ENCODE measurements at regions not wholly inside any gene's neighbourhood (a gene's known extent, or its start where the extent isn't known, plus 50 kb on each side); places are given as distances from the start of the nearest gene placed in this dataset.

DNA sequence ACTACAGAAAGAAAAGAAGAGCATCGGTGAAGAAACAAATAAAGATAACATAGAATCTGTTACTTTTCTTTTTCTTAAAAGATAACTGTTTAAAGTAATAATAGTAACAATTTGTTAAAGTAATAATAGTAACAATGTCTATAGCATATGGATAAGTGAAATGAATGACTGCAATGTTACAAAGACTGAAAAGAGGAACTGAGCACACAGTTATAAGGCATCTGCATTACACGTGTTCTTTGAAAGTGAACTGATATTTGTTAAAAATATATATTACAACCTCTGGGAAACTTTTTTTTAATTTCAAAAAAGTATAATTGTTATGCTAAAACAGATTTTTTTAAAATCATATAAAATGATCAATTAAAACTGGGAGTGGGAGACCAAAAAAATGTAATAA is 88.4 kb upstream of the FST start:
- intact Hi-C loops (cut with micrococcal nuclease): no loop called here
- BruUV-seq (replicated peaks): no TSS peak
- Histone ChIP-seq H3K27ac (ENCODE audit: low read length) (no peak overlapping the region), H3K79me2 (ENCODE audit: low read length) (no peaks in the 10 kb centered on the region), H2AFZ (ENCODE audit: low read length) (no peak overlapping the region), H3K4me1 (ENCODE audit: insufficient read depth, low read length) (no peaks in the 10 kb centered on the region), H3K27me3 (ENCODE audit: low read length) (no peaks in the 10 kb centered on the region), H3K4me3 (ENCODE audit: low read length) (no peak overlapping the region), H4K20me1 (ENCODE audit: low read length) (no peaks in the 10 kb centered on the region), H3K9me2 (replicated peaks; ENCODE audit: low read length) (no peaks in the 10 kb centered on the region), H3K36me3 (ENCODE audit: low read depth, low read length) (no peaks in the 10 kb centered on the region; the same call in 1 of the 2 replicates), H3K9me3 (ENCODE audit: low read length) (peaks cover 22% of the 10 kb centered on the region), H3K9ac (ENCODE audit: low read length) (no peak overlapping the region), H3K4me2 (ENCODE audit: low read length) (no peak overlapping the region), H3F3A (ENCODE audit: low read length, unreplicated experiment) (no peaks in the 10 kb centered on the region)
- ChIA-PET CTCF (no interaction called here), POLR2A (ENCODE audit: unreplicated experiment) (no interaction called here)
- DNase-seq (no peak), ATAC-seq (no peak)
- TF ChIP-seq, protein P1, sequence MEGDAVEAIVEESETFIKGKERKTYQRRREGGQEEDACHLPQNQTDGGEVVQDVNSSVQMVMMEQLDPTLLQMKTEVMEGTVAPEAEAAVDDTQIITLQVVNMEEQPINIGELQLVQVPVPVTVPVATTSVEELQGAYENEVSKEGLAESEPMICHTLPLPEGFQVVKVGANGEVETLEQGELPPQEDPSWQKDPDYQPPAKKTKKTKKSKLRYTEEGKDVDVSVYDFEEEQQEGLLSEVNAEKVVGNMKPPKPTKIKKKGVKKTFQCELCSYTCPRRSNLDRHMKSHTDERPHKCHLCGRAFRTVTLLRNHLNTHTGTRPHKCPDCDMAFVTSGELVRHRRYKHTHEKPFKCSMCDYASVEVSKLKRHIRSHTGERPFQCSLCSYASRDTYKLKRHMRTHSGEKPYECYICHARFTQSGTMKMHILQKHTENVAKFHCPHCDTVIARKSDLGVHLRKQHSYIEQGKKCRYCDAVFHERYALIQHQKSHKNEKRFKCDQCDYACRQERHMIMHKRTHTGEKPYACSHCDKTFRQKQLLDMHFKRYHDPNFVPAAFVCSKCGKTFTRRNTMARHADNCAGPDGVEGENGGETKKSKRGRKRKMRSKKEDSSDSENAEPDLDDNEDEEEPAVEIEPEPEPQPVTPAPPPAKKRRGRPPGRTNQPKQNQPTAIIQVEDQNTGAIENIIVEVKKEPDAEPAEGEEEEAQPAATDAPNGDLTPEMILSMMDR (conservative IDR thresholded peaks at IDR 0.05; ENCODE audit: low read depth, low read length): no peak
- TF ChIP-seq EZH2 (IDR thresholded peaks at IDR 0.05; ENCODE audit: low read length, unreplicated experiment) (no peak), EZH2phosphoT487 (IDR thresholded peaks at IDR 0.05; ENCODE audit: borderline replicate concordance, low read length) (no peak)

DNA sequence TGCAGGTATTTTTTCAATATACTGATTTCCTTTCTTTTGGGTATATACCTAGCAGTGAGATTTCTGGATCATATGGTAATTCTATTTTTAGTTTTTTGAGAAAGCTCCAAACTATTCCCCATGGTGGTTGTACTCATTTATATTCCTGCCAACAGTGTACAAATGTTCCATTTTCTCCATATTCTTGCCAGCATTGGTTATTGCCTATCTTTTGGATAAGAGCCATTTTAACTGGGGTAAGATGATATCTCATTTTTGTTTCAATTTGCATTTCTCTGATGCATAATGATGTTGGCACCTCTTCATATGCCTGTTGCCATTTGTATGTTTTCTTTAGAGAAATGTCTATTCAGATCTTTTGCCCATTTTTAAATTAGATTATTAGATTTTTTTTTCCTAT is 85.6 kb upstream of the FST start:
- Histone ChIP-seq H3K79me2 (ENCODE audit: low read length) (no peaks in the 10 kb centered on the region), H3K4me3 (ENCODE audit: low read length) (no peak overlapping the region), H3K36me3 (ENCODE audit: low read depth, low read length) (no peaks in the 10 kb centered on the region; the same call in 1 of the 2 replicates), H3K9me3 (ENCODE audit: low read length) (0 out of 2 replicates have a peak, but pooled peaks cover 5% of the 10 kb centered on the region), H3K9ac (ENCODE audit: low read length) (no peak overlapping the region), H3K4me1 (ENCODE audit: insufficient read depth, low read length) (peaks cover 15% of the 10 kb centered on the region), H3F3A (ENCODE audit: low read length, unreplicated experiment) (no peaks in the 10 kb centered on the region), H3K9me2 (replicated peaks; ENCODE audit: low read length) (no peaks in the 10 kb centered on the region), H2AFZ (ENCODE audit: low read length) (no peak overlapping the region), H4K20me1 (ENCODE audit: low read length) (no peaks in the 10 kb centered on the region), H3K27ac (ENCODE audit: low read length) (no peak overlapping the region), H3K27me3 (ENCODE audit: low read length) (no peaks in the 10 kb centered on the region), H3K4me2 (ENCODE audit: low read length) (no peak overlapping the region)
- POLR2A ChIA-PET (ENCODE audit: unreplicated experiment): no interaction called here
- intact Hi-C loops (cut with micrococcal nuclease): no loop called here
- CTCF ChIA-PET: no interaction called here
- ATAC-seq (no peak), DNase-seq (no peak)
- no TSS peak for BruUV-seq (replicated peaks)
- TF ChIP-seq EZH2phosphoT487 (IDR thresholded peaks at IDR 0.05; ENCODE audit: borderline replicate concordance, low read length): no peak
- TF ChIP-seq EZH2 (IDR thresholded peaks at IDR 0.05; ENCODE audit: low read length, unreplicated experiment): no peak
- TF ChIP-seq, protein P1 (conservative IDR thresholded peaks at IDR 0.05; ENCODE audit: low read depth, low read length): no peak

DNA sequence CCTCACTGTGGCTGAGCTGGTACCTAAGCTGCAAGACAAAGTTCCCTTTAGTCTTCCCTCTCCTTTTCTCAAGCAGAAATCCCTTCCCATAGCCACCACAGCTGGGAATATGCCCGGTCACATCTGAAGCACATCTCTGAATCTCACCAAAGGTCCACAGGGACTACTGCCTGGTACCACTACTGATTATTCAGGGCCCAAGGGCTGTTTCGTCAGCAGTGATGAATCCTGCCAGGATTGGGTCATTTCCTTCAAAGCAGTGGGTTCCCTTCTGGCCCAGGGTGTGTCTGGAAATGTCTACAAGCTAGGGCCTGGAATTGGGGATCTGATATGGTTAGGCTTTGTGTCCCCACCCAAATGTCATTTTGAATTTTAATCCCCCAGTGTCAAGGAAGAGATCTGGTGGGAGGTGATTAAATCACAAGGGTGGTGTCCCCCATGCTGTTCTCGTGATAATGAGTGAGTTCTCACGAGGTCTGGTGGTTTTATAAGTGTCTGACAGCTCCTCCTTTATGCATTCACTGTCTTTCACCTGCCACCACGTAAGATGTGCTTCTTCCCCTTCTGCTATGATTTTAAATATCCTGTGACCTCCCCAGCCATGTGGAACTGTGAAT is 83.2 kb upstream of the FST start:
- H3K9ac ChIP-seq (ENCODE audit: low read length): peak overlapping the region; percentile 34; the same call in 1 of the 2 replicates
- BruUV-seq (replicated peaks): TSS peak; percentile 98
- no peak overlapping the region for H3K4me2 ChIP-seq (ENCODE audit: low read length)
- ChIA-PET CTCF (no interaction called here), POLR2A (ENCODE audit: unreplicated experiment) (interaction anchor here (0.6 kb wide), 1 partner anchor 27 kb away, joined by 3 read pairs; no protein-coding TSS in a partner anchor)
- H3K4me3 ChIP-seq (ENCODE audit: low read length): no peak overlapping the region
- ATAC-seq (peak; percentile 15; the same call in 1 of the 2 replicates), DNase-seq (no peak)
- H3K9me2 ChIP-seq (replicated peaks; ENCODE audit: low read length): no peaks in the 10 kb centered on the region
- no peaks in the 10 kb centered on the region for H3K36me3 ChIP-seq (ENCODE audit: low read depth, low read length)
- H3K4me1 ChIP-seq (ENCODE audit: insufficient read depth, low read length): peaks cover 15% of the 10 kb centered on the region
- no peaks in the 10 kb centered on the region for H3K27me3 ChIP-seq (ENCODE audit: low read length)
- H3F3A ChIP-seq (ENCODE audit: low read length, unreplicated experiment): no peaks in the 10 kb centered on the region
- intact Hi-C loops (cut with micrococcal nuclease): no loop called here
- TF ChIP-seq, protein P1 (conservative IDR thresholded peaks at IDR 0.05; ENCODE audit: low read depth, low read length): no peak
- TF ChIP-seq EZH2phosphoT487 (IDR thresholded peaks at IDR 0.05; ENCODE audit: borderline replicate concordance, low read length) (no peak), EZH2 (IDR thresholded peaks at IDR 0.05; ENCODE audit: low read length, unreplicated experiment) (no peak)
- no peaks in the 10 kb centered on the region for H3K79me2 ChIP-seq (ENCODE audit: low read length)
- H3K27ac ChIP-seq (ENCODE audit: low read length): peak overlapping the region; percentile 84
- H3K9me3 ChIP-seq (ENCODE audit: low read length): no peaks in the 10 kb centered on the region
- H4K20me1 ChIP-seq (ENCODE audit: low read length): no peaks in the 10 kb centered on the region
- no peak overlapping the region for H2AFZ ChIP-seq (ENCODE audit: low read length)

Measured in PC-3 (cell line).